HG03159 (cell line): ENCODE measurements at regions not wholly inside any gene's neighbourhood (a gene's known extent, or its start where the extent isn't known, plus 50 kb on each side); places are given as distances from the start of the nearest gene placed in this dataset.

ENCODE experiments used
- ATAC-seq: cut with Tn5 transposase; IDR thresholded peaks from one replicate; pipeline ENCODE4 v1.9.1; 2021; ENCODE audit warnings: mild to moderate bottlenecking, moderate library complexity; ENCODE audit not compliant: unreplicated experiment

DNA sequence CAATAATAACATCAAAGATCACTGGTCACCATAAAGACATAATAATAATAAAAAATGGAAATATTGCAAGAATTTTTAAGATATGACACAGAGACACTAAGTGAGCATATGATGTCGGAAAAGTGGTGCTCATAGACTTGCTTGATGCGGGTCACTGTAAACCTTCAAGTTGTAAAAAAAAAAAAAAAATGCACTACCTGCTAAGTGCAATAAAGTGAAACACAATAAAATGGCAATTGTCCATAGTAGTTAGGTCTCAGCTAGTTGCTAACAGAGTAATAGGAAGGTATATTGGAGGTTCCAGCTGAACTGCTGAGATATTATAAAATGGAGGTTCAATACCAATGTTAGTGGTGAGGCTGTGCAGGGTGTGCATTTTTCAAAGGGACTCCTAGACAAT is 146.6 kb upstream of the MRPS22 start:
- ATAC-seq = no peak

DNA sequence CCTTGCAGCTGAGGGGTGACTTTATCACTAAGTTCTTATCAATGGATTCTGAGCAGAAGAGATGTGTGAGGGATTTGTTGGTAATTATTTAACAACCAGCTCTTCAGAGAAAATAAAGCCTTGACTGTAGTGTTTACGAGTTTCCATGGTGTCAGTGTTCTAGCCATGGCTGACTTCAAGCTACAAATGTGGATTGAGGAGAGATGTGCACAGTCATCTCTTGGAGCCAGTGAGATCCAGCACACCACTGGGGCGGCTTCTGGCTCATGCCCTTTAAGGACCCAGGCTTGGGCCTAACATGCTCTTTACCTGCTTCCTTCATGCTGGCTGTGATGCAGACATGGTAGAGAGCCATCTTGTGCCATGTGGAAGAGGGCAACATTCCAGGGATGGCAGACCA is 145.6 kb upstream of the MRPS22 start:
- ATAC-seq = no peak

DNA sequence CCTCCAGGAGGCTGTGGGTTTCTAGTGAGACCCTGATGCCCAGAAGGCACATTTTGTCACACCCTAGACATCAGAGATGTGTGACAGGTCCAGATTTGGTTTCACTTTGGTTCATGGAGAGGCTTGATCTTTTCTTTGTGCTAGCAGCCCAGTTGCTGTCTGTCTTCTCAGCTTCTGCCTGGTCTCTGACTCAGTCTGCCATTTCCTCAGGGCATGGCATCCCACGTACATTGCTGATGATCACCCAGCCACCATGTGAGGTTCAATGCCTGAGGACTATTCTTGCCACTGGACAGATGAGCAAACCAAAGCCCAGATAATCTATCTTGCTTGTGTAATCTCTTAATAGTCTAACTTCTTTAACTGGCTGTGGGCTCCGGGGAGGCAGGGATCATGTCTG is 144.9 kb upstream of the MRPS22 start:
- no peak for ATAC-seq

DNA sequence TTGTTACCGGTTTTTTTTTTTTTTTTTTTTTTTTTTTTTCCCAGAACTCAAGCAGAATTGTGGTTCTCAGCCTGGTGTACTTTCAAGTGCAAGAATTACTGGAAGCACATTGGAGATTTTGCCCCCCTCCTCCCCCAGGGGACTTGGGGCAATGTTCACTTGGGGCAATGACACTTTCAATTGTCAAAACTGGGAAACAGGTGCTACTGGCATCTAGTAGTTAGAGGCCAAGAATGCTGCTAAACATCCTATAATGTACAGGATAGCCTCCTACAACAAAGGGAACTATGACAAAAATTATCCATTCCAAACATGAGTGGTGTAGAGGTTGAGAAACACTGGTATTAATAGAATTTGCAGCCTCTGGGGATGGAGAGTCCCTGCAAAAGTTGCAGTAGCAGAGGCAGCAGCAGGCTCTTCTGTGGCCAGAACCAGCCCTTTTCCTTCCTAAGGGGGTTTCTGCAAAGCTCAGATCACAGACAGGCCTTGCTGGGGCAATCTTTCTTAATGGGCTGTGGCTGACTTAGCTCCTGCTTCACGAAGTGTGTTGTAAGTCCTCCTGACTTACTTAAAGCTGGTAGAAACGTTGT is 144.3 kb upstream of the MRPS22 start:
- ATAC-seq = no peak

DNA sequence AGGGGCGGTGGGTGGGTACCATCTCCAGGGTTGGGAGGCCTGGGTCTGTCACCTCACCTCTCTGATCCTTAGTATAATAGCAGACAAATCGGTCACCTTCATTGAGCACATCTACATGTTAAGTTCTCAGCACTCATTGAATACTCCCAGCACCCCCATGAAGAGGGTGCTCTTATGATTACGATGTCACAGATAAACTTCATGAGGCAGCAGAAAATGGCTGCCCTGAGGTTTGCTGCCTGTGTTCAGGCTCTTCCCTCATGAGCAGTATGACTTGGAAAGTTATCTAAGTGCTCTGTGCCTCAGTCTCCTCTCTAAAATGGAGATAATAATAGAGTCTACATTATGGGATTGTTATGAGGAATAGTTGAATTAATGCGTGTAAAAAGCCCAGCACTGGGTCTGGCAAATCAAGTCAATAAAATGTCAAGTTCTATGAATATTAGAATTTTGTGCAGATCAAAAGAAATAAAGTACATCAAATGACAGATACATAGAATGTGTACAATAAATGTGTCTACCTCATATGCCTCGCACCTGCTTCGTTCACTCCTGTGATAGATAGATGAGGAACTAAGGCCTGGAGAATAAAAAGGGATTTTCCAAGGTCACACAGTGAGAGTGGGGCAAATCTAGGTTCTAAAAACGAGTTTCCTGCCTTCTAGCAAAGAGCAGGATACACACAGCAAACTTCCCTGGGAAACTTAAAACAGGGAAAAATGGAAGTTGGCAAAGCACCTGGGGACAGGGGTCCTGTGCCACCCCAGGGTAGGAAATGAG is 142.2 kb upstream of the MRPS22 start:
- ATAC-seq = no peak

DNA sequence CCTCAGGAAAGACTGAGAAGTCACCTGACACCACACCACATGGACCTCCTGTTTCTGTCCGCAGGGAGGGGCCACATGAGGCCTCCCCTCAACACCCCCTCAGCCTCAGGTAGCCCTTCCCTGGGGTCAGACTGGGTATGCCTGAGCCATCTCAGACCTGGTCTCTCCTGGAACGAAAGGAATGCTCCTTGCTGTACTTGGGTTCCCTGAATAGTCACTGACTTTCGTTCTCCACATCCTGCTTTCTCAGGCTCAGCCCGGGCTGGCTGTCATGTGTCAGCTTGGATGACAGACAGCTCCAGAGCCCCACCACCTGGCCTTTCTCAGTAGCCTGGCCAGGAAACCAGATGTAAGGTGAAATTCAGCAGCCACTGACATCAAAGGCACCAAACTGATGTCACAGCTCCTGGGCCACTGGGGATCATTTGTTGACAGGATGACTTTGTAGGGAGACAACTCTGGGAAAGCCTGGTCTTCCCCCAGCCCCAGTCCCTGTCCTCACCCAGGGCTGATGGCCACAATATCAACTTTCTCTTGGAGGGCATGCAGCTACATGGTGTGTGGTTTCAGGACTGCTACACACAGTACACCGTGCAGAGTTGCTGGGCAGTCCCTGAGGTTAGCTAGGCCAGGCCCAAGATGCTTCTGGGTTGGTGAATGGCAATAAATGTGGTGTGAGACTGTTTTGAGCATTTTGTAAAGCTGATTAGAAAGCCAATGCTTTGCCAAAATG is 141.4 kb upstream of the MRPS22 start:
- ATAC-seq = peak; percentile 64

DNA sequence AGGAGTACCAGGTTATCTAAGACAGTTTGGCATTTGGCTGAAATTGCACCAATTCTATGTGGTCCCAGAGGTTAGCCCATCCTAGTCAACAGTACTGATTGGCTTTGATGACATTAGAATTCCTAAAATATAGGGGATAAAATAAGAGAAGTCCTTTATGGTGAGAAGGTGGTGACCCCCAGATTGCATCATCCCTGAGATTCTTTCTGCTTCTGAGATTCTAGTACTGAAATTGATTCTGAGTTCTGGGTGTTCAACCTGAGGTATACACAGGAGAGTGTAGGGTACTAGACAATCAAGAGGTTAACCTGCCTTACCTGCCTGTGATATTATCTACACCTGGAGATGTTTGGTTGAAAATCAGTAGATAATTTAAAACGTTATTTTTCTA is 140.9 kb upstream of the MRPS22 start:
- ATAC-seq = no peak

DNA sequence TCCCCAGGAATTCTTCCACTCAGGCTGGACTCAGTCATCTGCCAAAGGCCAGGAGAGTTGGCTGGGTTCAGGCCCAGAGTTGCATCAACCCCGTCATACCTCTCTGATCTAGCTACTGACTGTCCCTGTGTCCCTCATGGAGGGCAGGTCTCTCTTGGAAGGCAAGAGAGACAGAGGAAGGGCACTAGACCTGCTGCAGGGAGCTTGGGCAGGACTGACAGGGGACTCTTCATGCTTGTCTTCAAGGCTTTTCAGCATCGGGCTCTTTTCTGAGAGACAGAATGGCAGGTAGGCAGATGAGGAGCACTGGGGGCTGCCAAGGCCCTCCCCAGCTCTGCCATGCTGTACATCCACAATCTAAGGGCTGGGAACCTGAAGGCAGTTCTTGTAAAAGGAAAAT is 140.1 kb upstream of the MRPS22 start:
- ATAC-seq = no peak

DNA sequence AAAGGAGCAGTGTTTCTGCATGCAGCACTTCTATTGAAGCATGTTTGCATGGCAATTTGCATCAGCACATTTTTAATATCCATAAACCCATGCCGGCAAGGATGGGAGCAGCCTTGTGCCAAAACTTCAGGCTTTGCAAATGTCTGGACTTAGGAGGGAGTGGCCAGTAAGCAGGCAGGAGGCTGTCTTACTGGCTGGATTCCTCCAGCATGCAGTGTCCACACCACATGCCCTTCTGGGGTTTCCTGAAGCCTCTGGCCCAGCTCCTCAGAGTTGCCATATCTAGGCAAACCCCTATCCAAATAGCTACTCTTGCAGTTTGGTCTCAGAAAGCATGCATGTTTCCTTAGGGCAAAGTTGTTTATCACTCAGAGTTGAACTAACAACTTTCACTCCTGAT is 139.1 kb upstream of the MRPS22 start:
- ATAC-seq = no peak

DNA sequence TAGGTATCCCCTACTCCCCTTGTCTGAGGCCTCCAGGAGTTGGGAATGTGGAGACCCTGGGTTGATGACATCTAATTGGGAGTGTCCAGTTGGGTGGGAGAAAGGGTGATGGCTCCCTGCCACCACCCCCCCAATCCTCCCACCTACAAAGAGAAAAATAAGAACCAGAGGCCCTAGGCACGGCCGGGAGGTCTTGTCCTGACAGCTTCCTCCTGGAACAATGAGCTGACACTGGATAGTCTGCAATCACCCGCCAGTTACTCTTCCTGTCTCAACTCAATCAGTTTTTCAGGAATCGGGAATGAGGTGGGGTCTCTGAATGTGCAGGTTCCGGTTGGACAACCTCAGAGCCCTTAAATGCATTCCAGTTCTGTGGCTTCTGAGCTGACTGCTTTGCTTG is 129.9 kb upstream of the MRPS22 start:
- ATAC-seq = no peak

DNA sequence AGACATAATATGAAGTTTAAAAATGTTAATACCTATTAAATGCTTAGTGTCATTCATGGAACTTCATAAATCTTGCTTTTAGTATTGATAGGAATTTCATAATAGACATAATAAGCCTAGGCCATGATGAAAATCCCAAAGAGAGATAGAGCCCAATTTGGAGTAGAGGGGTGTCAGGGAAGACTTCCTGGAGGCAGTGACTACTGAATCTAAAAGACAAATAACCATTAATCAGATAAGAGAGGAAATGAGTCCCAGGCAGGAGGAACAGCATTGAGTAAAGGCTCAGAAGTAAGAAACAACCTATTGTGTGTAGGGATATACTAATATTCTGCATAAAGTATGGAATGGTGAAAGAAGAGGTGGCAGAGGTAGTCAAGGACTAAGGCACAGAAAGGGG is 126.9 kb upstream of the MRPS22 start:
- ATAC-seq = no peak

DNA sequence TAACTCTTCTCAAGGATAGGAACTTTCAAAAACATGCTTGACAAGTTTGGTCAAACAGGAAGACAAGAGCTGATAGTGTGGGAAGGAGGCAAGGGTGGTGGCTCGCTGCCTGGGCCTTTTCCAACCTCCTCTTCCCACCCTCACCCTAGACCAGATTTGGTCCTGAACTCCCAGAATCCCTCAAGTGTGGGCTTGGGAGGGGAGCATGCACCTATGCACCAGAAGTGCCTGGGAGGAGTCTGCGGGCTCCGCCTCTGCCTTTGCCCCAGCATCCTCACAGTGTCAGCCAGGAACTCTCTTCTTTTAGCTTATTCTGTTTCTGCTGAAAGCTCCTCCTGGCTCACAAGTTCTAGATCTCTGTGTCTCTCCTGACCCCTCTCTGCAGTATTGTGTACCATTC is 126.2 kb upstream of the MRPS22 start:
- ATAC-seq = no peak

DNA sequence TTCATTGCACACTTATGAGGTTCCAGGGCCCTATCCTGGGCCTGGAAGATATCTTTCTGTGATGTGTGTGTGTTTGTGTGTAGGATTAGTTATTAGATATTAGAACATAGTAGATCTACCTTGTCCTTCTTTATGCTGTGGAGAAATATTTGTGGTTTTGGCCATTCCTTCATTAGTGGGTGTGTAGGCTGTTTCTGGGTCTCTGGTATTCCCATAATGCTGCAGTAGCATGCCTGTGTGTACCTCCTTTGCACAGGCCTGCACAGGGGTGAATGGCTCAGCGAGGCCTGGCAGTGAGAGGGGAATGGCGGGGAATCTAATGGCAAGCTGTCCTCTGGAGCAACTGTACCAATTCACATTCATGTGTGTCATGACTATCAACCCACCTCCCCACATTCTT is 125.8 kb upstream of the MRPS22 start:
- no peak for ATAC-seq

DNA sequence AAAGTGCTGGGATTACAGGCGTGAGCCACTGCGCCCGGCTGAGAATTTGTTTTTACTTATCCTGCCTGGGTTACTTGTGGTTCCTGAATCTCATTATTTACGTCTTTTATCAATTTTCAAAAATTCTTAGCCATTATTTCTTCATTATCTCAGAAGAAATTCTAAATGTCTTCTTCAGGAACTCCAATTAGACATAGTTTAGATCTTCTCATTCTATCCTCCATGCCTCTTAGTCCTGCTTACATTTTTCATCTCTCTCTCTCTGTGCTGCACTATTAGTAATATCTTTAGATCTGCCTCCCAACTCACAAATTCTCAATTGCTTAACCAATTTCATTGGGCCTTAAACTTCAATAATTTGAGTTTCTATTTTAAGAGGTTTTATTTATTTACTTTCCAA is 124.4 kb upstream of the MRPS22 start:
- no peak for ATAC-seq

DNA sequence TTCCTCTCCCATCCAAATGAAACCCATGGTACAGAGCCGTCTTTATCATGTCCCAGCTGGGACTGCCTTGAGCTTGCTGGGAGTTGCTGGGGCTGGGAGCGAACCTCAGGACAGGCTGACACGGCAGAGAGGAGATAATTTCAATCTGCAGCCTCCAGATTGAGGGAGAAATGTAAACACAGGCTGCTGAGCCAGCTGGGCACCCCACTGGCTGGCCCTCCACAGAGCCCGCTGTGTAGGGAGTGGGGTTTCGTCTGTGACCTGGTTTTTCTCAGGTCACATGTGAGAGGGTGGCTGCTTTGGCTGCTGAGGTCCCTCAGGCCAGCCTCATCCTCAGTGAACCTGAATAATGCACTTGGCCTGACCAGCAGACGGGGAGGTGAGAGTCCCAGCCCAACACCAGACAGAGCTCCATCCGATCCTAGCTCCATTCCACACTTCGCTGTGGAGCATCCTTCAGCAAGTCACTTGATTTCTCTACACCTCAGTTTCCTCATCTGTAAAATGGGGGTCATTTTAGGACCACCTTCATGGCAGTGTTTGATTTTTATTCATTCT is 121.6 kb upstream of the MRPS22 start:
- no peak for ATAC-seq

DNA sequence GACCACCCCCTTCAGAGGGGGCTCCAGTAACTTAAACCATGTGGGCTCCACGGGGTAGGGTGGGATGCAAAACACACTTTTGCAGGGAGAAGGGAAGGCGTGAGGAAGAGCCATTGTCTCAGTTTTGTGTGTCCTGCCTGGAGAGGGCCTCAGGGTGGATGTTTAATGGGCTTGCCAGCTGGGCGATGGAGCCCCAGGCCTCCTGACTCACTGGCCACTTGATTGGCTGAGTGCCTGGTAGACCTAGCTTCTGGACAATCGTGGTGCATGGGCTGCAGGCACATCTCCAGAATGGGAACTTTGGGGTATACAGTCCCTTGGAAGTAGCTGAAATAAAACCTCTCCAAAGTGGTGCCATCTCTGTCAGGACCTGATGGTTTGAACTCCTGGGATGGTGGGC is 118.3 kb upstream of the MRPS22 start:
- ATAC-seq = no peak

DNA sequence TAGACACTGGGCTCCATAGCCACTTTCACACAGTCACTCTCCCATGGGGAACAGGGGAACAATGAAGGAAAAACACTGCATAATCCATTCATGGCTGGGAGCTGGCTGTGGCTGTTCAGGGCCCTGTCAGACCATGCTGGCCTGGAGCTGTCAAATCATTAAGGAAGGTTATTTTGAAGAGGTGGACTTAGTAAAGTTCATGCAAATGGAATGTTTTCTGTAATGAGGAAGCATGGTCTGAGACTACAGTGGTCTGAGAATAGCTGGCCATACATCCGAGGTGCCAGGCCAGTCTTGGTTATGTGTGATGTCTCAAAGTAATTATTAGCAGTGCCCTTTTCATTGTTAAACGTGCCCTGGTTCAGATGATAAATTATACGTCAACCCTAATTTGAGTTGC is 117.1 kb upstream of the MRPS22 start:
- ATAC-seq = no peak

DNA sequence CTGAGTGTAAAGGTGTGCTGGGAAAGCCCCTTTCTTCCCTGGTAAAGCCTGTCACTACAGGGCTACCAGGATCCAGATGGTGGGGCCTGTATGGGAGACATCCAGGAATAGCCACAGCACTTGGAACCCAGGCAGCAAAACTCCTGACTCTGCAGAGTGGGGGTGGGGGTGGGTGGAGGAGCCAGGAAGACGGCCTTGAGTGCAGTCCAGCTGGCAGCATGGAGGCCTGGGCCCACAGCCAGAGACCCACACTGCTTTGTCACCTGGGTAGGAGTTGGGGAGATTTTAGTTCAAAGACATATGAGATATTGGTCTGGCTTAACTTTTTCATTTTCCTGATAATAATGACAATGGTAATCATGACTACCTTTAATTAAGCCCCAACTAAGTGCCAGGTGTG is 116.7 kb upstream of the MRPS22 start:
- no peak for ATAC-seq

DNA sequence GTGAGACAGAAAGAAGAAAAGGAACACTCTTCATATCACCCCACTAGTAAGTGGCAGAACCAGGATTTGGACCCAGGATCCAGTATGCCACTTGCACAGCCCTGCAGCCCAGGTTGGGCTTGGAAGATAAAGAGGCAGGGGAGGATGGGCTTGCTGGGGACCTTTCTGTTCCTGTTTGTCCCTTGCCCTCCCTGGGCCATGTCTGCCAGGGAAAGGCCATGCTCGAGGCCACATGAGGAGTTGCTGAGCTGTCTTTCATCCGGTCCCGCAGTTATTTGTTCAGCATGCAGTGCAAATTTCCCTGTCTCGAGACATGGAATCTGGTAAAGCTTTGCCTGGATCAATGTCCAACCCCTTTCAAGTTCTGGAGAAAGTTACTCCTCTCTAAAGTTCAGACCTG is 116.0 kb upstream of the MRPS22 start:
- no peak for ATAC-seq

DNA sequence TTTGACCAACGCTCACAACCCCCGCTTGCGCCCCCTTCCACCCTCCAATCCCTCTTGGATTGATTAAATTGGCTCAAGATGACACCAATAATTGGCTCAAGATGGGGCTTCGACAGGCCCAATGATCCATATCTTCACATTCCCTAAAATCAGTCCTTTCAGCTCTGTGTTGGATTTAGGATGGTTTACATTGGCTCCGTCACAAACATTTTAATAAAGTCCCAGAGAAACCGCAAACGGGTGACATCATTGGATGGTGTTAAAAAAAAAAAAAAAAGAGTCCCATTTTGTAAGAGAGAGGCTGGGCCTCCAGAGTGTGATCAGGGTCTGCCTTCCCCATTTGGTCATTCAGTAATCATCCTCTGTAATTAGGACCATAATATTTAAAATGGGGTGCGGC is 113.4 kb upstream of the MRPS22 start:
- no peak for ATAC-seq

DNA sequence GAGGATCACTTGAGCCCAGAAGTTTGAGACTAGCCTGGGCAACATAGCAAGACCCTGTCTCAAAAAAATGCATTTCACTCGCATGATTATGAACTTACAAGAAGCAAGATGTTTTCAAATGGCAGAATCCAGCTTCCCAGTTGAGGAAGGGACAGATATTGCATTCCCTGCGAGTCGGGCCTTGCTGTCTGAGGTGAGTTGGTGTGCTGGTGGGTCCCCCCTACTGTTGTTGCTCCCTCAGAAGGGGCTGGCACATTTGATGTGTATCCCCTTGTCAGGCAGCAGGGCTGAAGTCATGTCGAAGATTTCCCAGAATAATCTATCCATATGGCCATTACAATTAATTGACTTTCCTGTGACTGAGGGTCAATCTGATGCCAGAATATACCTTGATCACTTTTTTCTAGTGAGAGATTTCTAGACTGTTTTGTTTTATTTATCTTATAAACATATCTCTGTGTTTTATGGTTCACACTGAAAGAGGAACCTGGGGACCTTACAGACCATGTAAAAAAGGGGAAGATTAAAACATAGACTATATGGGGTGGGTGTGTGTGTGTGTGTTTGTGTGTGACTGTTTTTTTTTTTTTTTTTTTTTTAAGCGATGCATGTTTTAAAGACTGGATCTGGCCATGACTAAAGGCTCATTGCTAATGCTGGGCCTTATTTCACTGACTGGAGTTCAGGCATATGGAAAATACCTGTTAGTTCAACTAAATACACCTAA is 112.1 kb upstream of the MRPS22 start:
- no peak for ATAC-seq
